SK-N-SH (cell line): ENCODE measurements at regions not wholly inside any gene's neighbourhood (a gene's known extent, or its start where the extent isn't known, plus 50 kb on each side); places are given as distances from the start of the nearest gene placed in this dataset.

Source experiments
- CTCF ChIA-PET: fragments of 300-600, 350-600 bp; formaldehyde crosslinking; extraction: SDS; loops from one replicate; lab custom pipeline; 2021; lab: Yijun Ruan, JAX
- POLR2A ChIA-PET: fragments of 350-600 bp; sonication (Branson Sonifier 250); formaldehyde crosslinking; extraction: SDS; loops from one replicate; lab custom pipeline; 2020; ENCODE audit warnings: antibody characterized with exemption, inconsistent platforms; lab: Yijun Ruan, JAX
- DNase-seq: peaks from one replicate; pipeline ENCODE4 v3.0.0; 2012
- H2AFZ ChIP-seq: fragments of 200-600 bp; sonication (generic); 2 replicates; pipeline ENCODE4 v1.8.1; 2016; ENCODE audit warnings: antibody characterized with exemption, mild to moderate bottlenecking, low read depth
- H3F3A ChIP-seq: fragments of 200-600 bp; sonication (generic); replicated peaks from 2 replicates; pipeline ENCODE3; 2016; ENCODE audit warnings: antibody characterized with exemption, mild to moderate bottlenecking; ENCODE audit not compliant: insufficient read depth
- H3K27ac ChIP-seq, 2 experiments: fragments of 200-500 bp in 1 of 2; fragments of 200-600 bp in 1 of 2; sonication (Bioruptor generic) in 1 of 2; sonication (generic), shearing (Covaris generic) in 1 of 2; 2 replicates each; pipeline versions ENCODE4 v1.5.1 to v1.6.1; 2014 to 2016; ENCODE audit warnings: low read depth in 2 of 2, inconsistent platforms in 1 of 2, low read length in 1 of 2, mild to moderate bottlenecking in 1 of 2, mixed read lengths in 1 of 2
- H3K27me3 ChIP-seq: fragments of 200-600 bp; sonication (generic), shearing (Covaris generic); 2 replicates; pipeline ENCODE4 v1.6.1; 2016; ENCODE audit warnings: mixed run types; ENCODE audit not compliant: insufficient read depth
- H3K36me3 ChIP-seq, 2 experiments: fragments of 200-500 bp in 1 of 2; fragments of 200-600 bp in 1 of 2; sonication (Bioruptor generic) in 1 of 2; sonication (generic) in 1 of 2; replicated peaks in 1 of 2; 2 replicates each; pipeline versions ENCODE3 to v1.5.1; 2014 to 2016; ENCODE audit warnings: low read length in 1 of 2, mild to moderate bottlenecking in 1 of 2; ENCODE audit not compliant: insufficient read depth in 2 of 2, control insufficient read depth in 1 of 2
- H3K4me1 ChIP-seq, 2 experiments: fragments of 200-500 bp in 1 of 2; fragments of 200-600 bp in 1 of 2; sonication (Bioruptor generic) in 1 of 2; sonication (generic), shearing (Covaris generic) in 1 of 2; 2 replicates each; pipeline versions ENCODE4 v1.5.1 to v1.6.1; 2014 to 2016; ENCODE audit warnings: low read depth in 1 of 2, low read length in 1 of 2, mixed run types in 1 of 2; ENCODE audit not compliant: insufficient read depth in 2 of 2, control insufficient read depth in 1 of 2
- H3K4me2 ChIP-seq: fragments of 200-600 bp; sonication (generic), shearing (Covaris generic); 2 replicates; pipeline ENCODE4 v1.6.1; 2017; ENCODE audit warnings: mixed run types
- H3K4me3 ChIP-seq, 2 experiments: fragments of 200-500 bp in 1 of 2; fragments of 200-600 bp in 1 of 2; sonication (Bioruptor generic) in 1 of 2; sonication (generic), shearing (Covaris generic) in 1 of 2; 2 replicates each; pipeline versions ENCODE4 v1.5.1 to v1.8.1; 2014 to 2016; ENCODE audit warnings: low read depth in 2 of 2, inconsistent platforms in 1 of 2, low read length in 1 of 2, mild to moderate bottlenecking in 1 of 2, mixed read lengths in 1 of 2, moderate library complexity in 1 of 2
- H3K79me2 ChIP-seq: fragments of 200-600 bp; sonication (generic); 2 replicates; pipeline ENCODE4 v1.8.1; 2017; ENCODE audit warnings: mild to moderate bottlenecking; ENCODE audit not compliant: insufficient read depth
- H3K9ac ChIP-seq: fragments of 200-600 bp; sonication (generic); 2 replicates; pipeline ENCODE4 v1.6.1; 2017; ENCODE audit warnings: mixed run types
- H3K9me2 ChIP-seq: fragments of 200-600 bp; sonication (generic); 2 replicates; pipeline ENCODE4 v1.6.1; 2017; ENCODE audit warnings: mixed run types
- H3K9me3 ChIP-seq: fragments of 200-600 bp; sonication (generic); 2 replicates; pipeline ENCODE4 v1.6.1; 2017; ENCODE audit warnings: mixed run types, mild to moderate bottlenecking, moderate library complexity
- H4K20me1 ChIP-seq: fragments of 200-600 bp; sonication (generic); 2 replicates; pipeline ENCODE4 v1.6.1; 2017; ENCODE audit warnings: mild to moderate bottlenecking, mixed run types; ENCODE audit not compliant: insufficient read depth
- EP300 ChIP-seq, 2 experiments: IDR thresholded peaks; 2 replicates each; pipeline versions ENCODE4 v1.4.0 to v1.6.1; 2012; ENCODE audit warnings: borderline replicate concordance in 1 of 2, low read depth in 1 of 2, low read length in 1 of 2
- EZH2phosphoT487 ChIP-seq: fragments of 200-600 bp; sonication (generic); IDR thresholded peaks from 2 replicates; pipeline ENCODE4 v1.6.1; 2017; ENCODE audit warnings: low read depth, mixed run types, mild to moderate bottlenecking, antibody characterized with exemption, moderate library complexity, borderline replicate concordance
- FOSL2 ChIP-seq: IDR thresholded peaks from 2 replicates; pipeline ENCODE4 v1.4.0; 2012; ENCODE audit warnings: low read depth, mild to moderate bottlenecking, moderate library complexity, borderline replicate concordance
- FOXJ3 ChIP-seq: sonication (generic); formaldehyde crosslinking; IDR thresholded peaks from 2 replicates; pipeline ENCODE4 v1.5.1; 2020; ENCODE audit warnings: mild to moderate bottlenecking, missing genetic modification reagents
- MXI1 ChIP-seq: IDR thresholded peaks from 2 replicates; pipeline ENCODE4 v1.6.1; 2012; ENCODE audit warnings: mild to moderate bottlenecking, low read depth, low read length, improper control_type of control experiment
- NFIC ChIP-seq: IDR thresholded peaks from 2 replicates; pipeline ENCODE4 v1.4.0; 2012; ENCODE audit warnings: borderline replicate concordance
- NRF1 ChIP-seq: IDR thresholded peaks from 2 replicates; pipeline ENCODE4 v1.6.1; 2012; ENCODE audit warnings: low read depth, mild to moderate bottlenecking, low read length
- PBX3 ChIP-seq: IDR thresholded peaks from 2 replicates; pipeline ENCODE4; 2012
- RAD21 ChIP-seq: IDR thresholded peaks from 2 replicates; pipeline ENCODE4 v1.6.1; 2012; ENCODE audit warnings: mild to moderate bottlenecking, low read length
- RFX5 ChIP-seq: IDR thresholded peaks from 2 replicates; pipeline ENCODE4 v1.6.1; 2012; ENCODE audit warnings: mild to moderate bottlenecking, improper control_type of control experiment, low read length
- SIN3A ChIP-seq: IDR thresholded peaks from 2 replicates; pipeline ENCODE4 v1.6.1; 2012; ENCODE audit warnings: low read depth, mild to moderate bottlenecking, low read length, moderate library complexity, borderline replicate concordance
- SMC3 ChIP-seq: IDR thresholded peaks from 2 replicates; pipeline ENCODE4 v1.6.1; 2012; ENCODE audit warnings: low read depth, low read length, improper control_type of control experiment
- TCF12 ChIP-seq: IDR thresholded peaks from 2 replicates; pipeline ENCODE4 v1.4.0; 2012
- TEAD4 ChIP-seq: IDR thresholded peaks from 2 replicates; pipeline ENCODE4 v1.4.0; 2012; ENCODE audit warnings: mild to moderate bottlenecking, borderline replicate concordance; ENCODE audit not compliant: insufficient read depth
- ZBTB33 ChIP-seq: IDR thresholded peaks from 2 replicates; pipeline ENCODE4 v1.4.0; 2012; ENCODE audit warnings: low read depth, borderline replicate concordance
- WGBS: methylation state at CpG from one replicate; pipeline ENCODE4 v1.1.6; 2017; ENCODE audit warnings: low lambda C conversion rate; 5-methylcytosine and 5-hydroxymethylcytosine counted together
- TF ChIP-seq, protein P1 (sequence below): fragments of 150-350 bp; IDR thresholded peaks from 2 replicates; pipeline ENCODE4 v1.6.1; 2017; ENCODE audit warnings: antibody characterized with exemption, low read length, low read depth, borderline replicate concordance
- TF ChIP-seq, protein P2 (sequence below): IDR thresholded peaks from 2 replicates; pipeline ENCODE4 v1.4.0; 2012; ENCODE audit warnings: low read depth, borderline replicate concordance

GRCh38 chr3:192077795-192078497 is 617.0 kb downstream of the PYDC2 start:
- CTCF ChIA-PET = no interaction called here
- no peak overlapping the region for H3K9ac ChIP-seq
- TF ChIP-seq RFX5 (no peak), SIN3A (no peak), EP300 (IDR thresholded peaks at IDR 0.05; ENCODE audit: borderline replicate concordance in 1 of 2, low read depth in 1 of 2, low read length in 1 of 2) (no peak), TCF12 (no peak), NRF1 (no peak), FOSL2 (no peak), EZH2phosphoT487 (no peak), PBX3 (no peak)
- H2AFZ ChIP-seq = no peak overlapping the region
- 4% methylated on average over 5 of the region's 5 CpGs for WGBS
- H3K27me3 ChIP-seq = peaks cover 28% of the 10 kb centered on the region; the same call in 1 of the 2 replicates
- DNase-seq = no peak
- POLR2A ChIA-PET = no interaction called here
- no peaks in the 10 kb centered on the region for H3K9me3 ChIP-seq
- no peak overlapping the region for H3K4me2 ChIP-seq
- H3K79me2 ChIP-seq = no peaks in the 10 kb centered on the region
- no peaks in the 10 kb centered on the region for H3K4me1 ChIP-seq
- H3F3A ChIP-seq = no peaks in the 10 kb centered on the region
- no peak overlapping the region for H3K27ac ChIP-seq
- no peaks in the 10 kb centered on the region for H3K36me3 ChIP-seq
- no peak overlapping the region for H3K4me3 ChIP-seq
- no peaks in the 10 kb centered on the region for H4K20me1 ChIP-seq
- no peaks in the 10 kb centered on the region; the same call in 1 of the 2 replicates for H3K9me2 ChIP-seq

DNA sequence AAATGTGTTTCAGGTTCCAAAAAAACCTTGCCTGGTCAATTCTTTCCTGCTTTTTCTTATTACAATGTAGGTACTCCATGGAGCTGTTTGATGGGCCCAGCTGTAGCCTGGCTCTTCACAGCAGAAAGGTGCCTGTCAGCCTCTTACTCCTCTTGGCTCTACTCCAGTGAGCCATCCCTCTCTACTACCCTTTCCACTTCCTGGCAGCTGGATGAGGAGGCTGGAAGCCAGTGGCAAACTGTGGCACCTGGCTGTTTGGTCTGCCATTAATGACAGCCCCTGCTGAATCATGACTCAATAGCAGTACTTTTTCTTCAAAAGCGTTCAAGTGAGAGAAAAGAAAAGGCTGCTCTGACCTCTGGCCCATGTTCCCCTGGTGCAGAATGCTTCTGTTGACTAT is 618.1 kb downstream of the PYDC2 start:
- no peak overlapping the region for H3K9ac ChIP-seq
- no peaks in the 10 kb centered on the region for H3K4me1 ChIP-seq
- no peaks in the 10 kb centered on the region for H4K20me1 ChIP-seq
- no peaks in the 10 kb centered on the region; the same call in 1 of the 2 replicates for H3K9me2 ChIP-seq
- TF ChIP-seq RAD21 (no peak), MXI1 (no peak), NFIC (no peak), FOXJ3 (CRISPR knock-in tag) (no peak), FOSL2 (no peak), ZBTB33 (no peak), SMC3 (no peak), TEAD4 (no peak)
- TF ChIP-seq, protein P1, sequence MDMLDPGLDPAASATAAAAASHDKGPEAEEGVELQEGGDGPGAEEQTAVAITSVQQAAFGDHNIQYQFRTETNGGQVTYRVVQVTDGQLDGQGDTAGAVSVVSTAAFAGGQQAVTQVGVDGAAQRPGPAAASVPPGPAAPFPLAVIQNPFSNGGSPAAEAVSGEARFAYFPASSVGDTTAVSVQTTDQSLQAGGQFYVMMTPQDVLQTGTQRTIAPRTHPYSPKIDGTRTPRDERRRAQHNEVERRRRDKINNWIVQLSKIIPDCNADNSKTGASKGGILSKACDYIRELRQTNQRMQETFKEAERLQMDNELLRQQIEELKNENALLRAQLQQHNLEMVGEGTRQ = no peak
- TF ChIP-seq, protein P2, sequence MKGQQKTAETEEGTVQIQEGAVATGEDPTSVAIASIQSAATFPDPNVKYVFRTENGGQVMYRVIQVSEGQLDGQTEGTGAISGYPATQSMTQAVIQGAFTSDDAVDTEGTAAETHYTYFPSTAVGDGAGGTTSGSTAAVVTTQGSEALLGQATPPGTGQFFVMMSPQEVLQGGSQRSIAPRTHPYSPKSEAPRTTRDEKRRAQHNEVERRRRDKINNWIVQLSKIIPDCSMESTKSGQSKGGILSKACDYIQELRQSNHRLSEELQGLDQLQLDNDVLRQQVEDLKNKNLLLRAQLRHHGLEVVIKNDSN = no peak
- H3K27me3 ChIP-seq = peaks cover 32% of the 10 kb centered on the region; the same call in 1 of the 2 replicates
- no peak overlapping the region for H3K4me3 ChIP-seq
- WGBS = 0% methylated on average over 1 of the region's 1 CpG
- H3K36me3 ChIP-seq = no peaks in the 10 kb centered on the region
- no peak overlapping the region for H3K4me2 ChIP-seq
- no peak overlapping the region for H3K27ac ChIP-seq
- POLR2A ChIA-PET = no interaction called here
- DNase-seq = no peak
- CTCF ChIA-PET = no interaction called here
- no peak overlapping the region for H2AFZ ChIP-seq
- H3K9me3 ChIP-seq = no peaks in the 10 kb centered on the region
- H3K79me2 ChIP-seq = no peaks in the 10 kb centered on the region
- H3F3A ChIP-seq = no peaks in the 10 kb centered on the region
